OCI-LY3 (cell line): ENCODE measurements at regions not wholly inside any gene's neighbourhood (a gene's known extent, or its start where the extent isn't known, plus 50 kb on each side); places are given as distances from the start of the nearest gene placed in this dataset.

Source experiments
- EZH2phosphoT487 ChIP-seq: fragments of 200-600 bp; shearing (Covaris generic); IDR thresholded peaks from 2 replicates; pipeline ENCODE4 v1.6.1; 2018; ENCODE audit warnings: antibody characterized with exemption, mixed run types, low read depth
- TF ChIP-seq, protein P1 (sequence below): fragments of 200-600, 300-600 bp; sonication (generic); IDR thresholded peaks from 2 replicates; pipeline ENCODE4 v1.5.1; 2014; ENCODE audit warnings: antibody characterized with exemption, low read length, low read depth

DNA sequence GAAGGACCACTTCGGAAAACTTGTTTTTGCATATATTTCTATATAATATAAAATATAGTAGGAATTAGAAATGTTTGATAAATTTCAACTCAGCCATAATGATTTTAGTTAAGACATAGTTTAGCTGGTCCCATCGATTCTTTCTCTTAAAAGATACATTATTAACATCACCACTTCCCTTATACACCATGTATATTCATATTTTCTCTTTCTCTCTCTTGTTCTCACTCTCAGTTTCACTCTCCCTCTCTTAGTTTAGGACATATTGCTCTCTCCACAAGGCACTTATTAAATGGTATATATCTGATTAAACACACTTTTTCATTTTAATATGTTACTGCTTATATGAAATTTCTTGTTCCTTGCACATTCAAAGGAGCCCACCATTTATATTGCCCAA is 90.1 kb upstream of the RASEF start:
- TF ChIP-seq, protein P1, sequence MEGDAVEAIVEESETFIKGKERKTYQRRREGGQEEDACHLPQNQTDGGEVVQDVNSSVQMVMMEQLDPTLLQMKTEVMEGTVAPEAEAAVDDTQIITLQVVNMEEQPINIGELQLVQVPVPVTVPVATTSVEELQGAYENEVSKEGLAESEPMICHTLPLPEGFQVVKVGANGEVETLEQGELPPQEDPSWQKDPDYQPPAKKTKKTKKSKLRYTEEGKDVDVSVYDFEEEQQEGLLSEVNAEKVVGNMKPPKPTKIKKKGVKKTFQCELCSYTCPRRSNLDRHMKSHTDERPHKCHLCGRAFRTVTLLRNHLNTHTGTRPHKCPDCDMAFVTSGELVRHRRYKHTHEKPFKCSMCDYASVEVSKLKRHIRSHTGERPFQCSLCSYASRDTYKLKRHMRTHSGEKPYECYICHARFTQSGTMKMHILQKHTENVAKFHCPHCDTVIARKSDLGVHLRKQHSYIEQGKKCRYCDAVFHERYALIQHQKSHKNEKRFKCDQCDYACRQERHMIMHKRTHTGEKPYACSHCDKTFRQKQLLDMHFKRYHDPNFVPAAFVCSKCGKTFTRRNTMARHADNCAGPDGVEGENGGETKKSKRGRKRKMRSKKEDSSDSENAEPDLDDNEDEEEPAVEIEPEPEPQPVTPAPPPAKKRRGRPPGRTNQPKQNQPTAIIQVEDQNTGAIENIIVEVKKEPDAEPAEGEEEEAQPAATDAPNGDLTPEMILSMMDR: no peak
- TF ChIP-seq EZH2phosphoT487: no peak
